NCI-H2107 treated with DMSO at 0.1 percent for 48 hours (cell line): ENCODE measurements at regions not wholly inside any gene's neighbourhood (a gene's known extent, or its start where the extent isn't known, plus 50 kb on each side); places are given as distances from the start of the nearest gene placed in this dataset.

ENCODE experiments used
- DNase-seq: peaks from one replicate; lab custom pipeline; 2025; ENCODE audit not compliant: unreplicated experiment; lab: John Stamatoyannopoulos, UW

GRCh38 chr6:1257778-1258177 lies 54.1 kb upstream of the FOXQ1 start:
- DNase-seq = no peak

DNA sequence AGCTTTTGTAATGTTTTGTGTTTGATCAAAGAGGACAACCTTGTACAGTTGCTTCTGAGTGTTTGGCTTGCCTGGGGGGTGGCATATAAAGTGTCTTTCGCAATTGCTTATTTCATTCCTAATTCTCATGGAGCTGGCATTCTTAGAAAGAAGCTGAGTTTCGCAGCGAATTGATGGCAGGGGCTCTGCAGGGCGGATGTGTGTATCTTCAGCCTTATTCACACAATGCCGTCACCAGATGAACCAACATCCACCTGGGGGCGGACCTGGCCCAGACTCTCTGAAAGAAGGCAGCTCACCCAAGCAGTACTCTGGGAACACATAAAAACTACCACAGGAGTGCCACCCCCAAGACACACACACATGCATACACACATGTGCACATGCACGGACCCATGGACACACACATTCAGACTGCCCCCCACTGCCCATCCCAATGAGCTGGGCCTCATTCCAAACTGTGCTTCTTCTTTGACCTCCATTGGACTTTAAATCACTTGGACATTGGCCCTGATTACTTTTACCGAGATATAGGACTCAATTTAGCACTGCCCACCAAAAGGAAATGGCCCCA lies 55.4 kb upstream of the FOXQ1 start:
- DNase-seq = no peak

DNA sequence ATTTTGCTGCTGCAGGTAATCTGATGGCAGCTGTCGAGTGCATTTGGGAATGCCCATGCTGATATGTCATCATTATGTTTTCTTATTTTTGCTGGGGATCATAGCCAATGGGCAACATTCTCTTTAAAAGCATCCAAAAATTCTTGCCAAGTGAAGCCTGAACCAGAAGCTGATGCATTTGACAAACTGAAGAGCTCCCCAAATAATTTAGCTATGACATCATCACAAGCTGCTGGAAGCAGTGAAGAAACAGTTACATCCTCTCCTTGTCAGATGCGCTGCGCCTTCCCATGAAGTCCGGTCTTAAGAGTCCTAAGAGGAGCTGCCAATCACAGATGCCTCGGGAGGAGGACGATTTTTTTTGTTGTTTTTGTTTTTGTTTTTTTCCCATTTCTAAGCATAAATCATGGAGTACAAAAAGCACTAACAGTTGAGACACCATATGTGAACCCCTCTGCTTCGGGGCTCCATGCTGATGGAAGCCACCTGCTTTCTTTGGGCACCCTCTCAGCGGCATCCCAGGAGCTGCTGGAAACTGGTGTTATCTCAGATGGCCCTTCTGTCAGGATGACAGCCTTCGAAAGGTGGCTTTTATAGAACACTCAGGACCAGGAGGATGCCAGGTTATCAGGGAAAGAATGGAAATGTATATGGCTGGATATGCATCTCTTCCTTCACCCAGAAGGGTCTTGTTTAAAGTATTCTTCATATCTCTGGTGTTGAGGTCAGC lies 56.1 kb upstream of the FOXQ1 start:
- no peak for DNase-seq

DNA sequence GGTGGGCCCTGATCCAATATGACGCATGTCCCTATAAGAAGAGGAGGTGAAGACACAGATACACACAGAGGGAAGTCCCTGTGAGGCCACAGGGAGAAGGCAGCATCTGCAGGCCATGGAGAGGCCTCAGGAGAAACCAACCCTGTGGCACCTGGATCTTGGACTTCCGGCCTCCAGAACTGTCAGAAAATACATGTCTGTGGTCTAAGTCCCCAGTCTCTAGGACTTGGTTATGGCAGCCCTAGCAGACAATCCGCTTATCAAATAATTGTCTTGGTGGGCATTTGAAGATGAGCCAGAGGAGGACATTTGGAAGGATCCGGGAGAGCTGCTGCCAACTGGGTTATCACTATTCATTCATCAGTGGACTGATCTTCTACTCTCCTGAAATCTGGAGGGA lies 57.6 kb upstream of the FOXQ1 start:
- no peak for DNase-seq

GRCh38 chr6:1253816-1254215 lies 58.1 kb upstream of the FOXQ1 start:
- DNase-seq = no peak

DNA sequence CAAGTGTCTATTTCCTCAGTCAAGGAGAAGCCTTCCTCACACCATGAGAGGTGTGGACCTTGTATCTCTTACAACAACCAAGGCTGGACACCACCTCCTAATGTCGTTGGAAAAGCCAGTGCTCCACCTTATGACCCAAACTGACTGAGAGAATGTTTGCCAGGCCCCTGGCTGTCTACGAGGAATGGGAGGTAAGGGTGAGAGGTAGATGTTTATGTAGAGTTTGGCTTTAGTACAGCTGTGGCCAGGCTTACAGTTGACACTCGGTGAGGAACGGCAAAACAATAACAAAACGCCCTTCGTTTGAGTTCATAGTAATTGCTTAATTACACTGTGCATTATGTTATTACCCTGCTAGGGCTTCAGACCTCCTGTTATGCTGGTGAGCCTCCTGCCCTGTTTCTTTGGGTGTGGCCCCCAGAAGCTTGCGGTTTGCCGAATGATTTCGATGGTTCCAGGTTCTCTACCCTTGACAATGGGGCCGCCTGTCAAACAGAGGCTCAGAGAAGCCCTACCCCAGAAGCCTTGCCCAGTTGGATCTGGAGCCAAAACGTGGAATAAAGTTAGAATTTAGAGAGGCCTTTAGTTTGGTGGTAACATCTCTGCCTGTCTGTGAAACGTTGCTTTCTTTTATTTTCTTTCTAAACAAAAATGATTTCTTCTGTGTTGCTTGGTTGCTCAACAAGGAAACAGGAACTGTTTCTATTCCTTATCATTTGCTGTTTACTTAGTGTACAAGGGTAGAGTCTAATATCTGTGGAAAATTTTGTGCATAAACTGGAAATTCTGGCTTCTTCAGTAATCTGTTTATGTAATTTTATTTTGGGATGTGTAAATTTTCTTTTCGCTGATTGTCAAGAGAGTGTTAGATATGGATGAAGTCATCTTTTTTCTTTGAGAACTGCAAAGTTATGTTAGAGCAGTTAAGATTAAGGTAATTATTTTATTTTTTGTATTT lies 60.4 kb upstream of the FOXQ1 start:
- DNase-seq = no peak

- DNase-seq = no peak
Measured at GRCh38 chr6:1250489-1251197, 61.3 kb upstream of the FOXQ1 start.

GRCh38 chr6:1247894-1248293 lies 64.0 kb upstream of the FOXQ1 start:
- no peak for DNase-seq

GRCh38 chr6:1247056-1247455 lies 64.8 kb upstream of the FOXQ1 start:
- DNase-seq = no peak

DNA sequence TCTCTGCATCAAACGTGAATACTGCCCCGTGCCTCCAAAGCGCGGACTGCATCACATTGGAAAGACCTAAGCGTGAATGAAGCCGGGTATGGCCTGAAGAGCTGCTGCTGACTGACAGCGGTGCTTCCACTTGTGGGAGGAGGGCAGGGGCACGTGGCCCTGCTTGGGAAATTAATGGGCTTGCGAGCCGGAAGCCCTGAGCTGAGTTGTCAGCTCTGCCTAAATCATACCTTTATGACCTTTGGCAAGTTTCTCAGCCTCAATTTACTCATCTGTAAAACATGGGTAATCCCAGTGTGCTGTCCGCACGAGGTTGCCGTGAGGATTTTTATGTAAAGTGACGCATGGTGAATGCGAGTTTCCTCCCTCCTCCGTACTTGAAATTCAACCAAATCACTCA lies 67.0 kb upstream of the FOXQ1 start:
- no peak for DNase-seq

DNA sequence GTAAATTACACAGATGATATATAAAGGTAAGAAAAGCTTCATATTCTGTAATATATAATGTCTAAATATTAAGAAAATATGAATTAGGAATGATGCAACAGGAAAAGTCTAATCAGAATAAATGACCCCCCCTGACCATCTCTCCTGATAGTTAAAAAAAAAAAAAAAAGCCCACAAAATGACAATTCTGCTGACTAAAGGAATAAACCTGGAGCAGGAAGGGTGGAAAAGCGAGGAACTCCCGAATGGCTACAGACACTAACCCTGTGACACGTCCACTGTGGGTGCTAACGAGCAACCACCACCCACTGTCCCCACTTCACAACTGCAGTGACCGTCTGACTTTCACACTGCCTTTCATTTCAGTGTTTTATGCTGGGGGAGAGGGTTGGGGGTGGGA lies 67.6 kb upstream of the FOXQ1 start:
- DNase-seq = no peak

GRCh38 chr6:1242446-1242845 lies 69.5 kb upstream of the FOXQ1 start:
- no peak for DNase-seq

- no peak for DNase-seq
Measured at GRCh38 chr6:1242021-1242420, 69.9 kb upstream of the FOXQ1 start.

DNA sequence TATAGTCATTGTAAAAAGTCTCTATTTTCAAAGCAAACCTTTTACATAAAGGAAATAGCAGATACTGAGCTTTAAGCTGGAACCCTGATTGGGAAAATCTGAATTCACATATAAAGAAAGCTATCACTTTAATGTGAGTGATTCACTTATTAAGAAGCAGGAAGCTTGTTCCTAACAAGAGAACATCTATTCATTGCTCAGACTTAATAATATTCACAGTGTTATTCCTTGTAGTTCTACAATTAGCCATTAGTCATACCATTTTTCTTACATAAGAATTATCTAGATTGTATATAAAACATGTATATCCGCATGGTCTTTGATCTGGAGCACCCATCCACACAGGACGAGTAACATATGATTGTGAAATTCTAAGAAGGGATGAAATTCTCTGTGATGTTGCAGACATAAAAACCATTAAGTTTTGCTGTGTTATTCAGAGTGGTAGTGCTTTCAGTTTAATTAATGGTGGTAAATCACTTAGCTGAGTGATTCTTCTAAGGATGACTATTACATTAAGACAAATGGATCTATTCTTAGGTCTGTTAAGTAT lies 71.1 kb upstream of the FOXQ1 start:
- DNase-seq = no peak

DNA sequence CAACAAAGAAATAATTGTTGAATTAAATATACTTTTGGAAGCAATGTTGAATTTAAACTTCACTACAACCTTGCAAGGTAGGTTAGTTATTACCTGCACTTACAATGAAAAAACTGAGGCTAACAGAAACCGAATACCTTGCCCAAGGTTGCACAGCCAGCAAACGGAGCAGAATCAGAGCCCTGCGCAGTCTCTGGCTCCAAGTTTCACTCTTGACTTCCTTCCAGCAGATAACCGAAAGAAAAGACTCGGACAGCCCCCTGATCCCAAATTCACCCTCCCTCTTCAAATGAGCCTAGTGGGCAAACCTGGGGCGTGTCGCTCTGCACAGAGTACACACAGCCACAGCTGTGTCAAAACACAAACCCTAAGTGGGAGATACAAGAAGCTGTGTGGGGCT lies 72.1 kb upstream of the FOXQ1 start:
- DNase-seq = no peak

DNA sequence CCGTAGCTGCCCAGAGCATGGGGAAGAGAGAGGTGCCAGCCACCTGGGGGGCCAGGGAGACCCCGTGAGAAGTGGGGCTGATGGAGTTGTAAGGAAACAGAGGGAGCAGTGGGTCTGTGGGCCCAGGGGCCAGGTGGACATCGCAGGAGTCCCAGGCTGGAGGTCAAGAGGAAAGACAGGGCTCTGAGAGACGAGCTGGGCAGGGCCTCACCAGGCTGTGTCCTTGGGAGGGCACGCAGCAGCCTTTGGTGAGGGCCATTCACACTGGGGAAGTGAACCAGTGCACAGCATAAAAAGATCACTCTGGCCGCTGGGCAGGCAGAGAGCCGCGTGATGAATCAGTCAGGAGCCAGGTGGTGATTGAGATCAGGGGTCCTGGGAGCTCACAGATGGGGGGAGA lies 73.9 kb upstream of the FOXQ1 start:
- no peak for DNase-seq

DNA sequence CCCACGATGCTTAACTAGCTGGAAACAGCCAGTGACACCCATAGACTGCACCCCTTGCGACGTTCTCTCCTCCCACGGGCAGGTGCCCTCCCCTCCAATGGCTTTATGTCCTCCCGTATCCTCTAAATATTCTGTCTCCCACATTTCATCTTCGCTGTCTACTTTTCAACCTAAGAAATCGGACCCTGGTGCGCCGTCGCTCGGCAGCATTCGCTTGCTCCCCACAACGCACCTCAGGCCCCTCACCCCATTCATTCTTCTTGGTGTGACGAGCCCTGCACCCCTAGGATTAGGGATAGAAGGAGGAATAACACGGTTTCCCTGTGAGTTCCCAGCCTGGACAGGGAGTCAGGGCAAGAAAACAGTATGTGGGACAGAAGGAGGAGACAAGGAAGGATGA lies 74.3 kb upstream of the FOXQ1 start:
- no peak for DNase-seq

GRCh38 chr6:1235825-1236224 lies 76.1 kb upstream of the FOXQ1 start:
- no peak for DNase-seq

- DNase-seq = no peak
Measured at GRCh38 chr6:1233924-1234323, 78.0 kb upstream of the FOXQ1 start.

GRCh38 chr6:1232578-1232977 lies 79.3 kb upstream of the FOXQ1 start:
- DNase-seq = no peak

GRCh38 chr6:1231941-1232340 lies 80.0 kb upstream of the FOXQ1 start:
- DNase-seq = no peak
